K562 (cell line): ENCODE measurements at regions not wholly inside any gene's neighbourhood (a gene's known extent, or its start where the extent isn't known, plus 50 kb on each side); places are given as distances from the start of the nearest gene placed in this dataset.

Source experiments
- SP1 ChIP-seq: sonication (generic); formaldehyde crosslinking; IDR thresholded peaks from 2 replicates; pipeline ENCODE4 v1.8.1; 2022; ENCODE audit warnings: mild to moderate bottlenecking, missing genetic modification reagents
- TF ChIP-seq, protein P1 (sequence below), 2 experiments: fragments of 450-650 bp; formaldehyde crosslinking in 1 of 2; IDR thresholded peaks; 2 replicates each; pipeline versions ENCODE4 v1.4.0 to v1.6.1; 2014 to 2020; ENCODE audit warnings: mild to moderate bottlenecking in 2 of 2, borderline replicate concordance in 1 of 2, low read depth in 1 of 2

DNA sequence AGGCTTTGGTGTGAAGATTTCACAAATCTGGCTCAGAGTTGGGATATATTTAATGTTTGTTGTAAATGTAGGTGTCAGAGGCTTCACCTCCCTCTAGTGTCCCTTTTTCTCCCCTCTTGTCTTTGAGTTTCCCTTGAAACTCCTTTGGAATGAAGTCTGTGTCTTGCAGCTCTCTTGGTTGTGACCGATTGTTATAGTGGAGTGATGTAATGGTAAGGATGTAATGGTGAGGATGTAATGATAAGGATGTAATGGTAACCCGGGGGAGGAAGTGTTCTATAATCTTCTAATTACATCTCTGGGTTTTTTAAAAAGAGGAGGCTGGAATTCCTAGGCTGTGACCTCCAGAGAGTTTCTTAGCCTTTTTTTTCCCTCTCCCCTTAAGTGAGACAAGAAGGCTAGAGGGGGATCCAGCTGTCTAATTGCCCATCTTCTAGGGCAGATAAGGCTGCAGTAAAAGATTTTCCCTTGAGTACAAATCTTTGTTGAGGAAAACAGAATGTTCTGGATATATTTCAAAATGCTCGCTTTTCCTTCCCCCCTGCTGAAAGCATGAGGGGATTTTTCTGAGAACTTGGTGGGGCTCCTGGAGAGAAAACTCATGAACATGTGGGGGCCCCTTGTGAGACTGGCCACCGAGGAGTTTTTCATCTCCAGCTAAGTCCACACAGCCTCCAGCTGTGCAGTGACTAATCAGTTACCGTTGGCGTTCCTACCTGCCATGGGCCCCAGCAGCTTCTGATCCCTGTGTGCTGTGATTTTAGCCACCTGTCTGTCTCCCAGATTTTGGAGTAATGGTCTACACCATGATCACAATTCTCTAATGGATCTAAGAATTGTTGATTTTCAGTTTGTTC, 156.7 kb upstream of the PMEPA1 start:
- TF ChIP-seq, protein P1, sequence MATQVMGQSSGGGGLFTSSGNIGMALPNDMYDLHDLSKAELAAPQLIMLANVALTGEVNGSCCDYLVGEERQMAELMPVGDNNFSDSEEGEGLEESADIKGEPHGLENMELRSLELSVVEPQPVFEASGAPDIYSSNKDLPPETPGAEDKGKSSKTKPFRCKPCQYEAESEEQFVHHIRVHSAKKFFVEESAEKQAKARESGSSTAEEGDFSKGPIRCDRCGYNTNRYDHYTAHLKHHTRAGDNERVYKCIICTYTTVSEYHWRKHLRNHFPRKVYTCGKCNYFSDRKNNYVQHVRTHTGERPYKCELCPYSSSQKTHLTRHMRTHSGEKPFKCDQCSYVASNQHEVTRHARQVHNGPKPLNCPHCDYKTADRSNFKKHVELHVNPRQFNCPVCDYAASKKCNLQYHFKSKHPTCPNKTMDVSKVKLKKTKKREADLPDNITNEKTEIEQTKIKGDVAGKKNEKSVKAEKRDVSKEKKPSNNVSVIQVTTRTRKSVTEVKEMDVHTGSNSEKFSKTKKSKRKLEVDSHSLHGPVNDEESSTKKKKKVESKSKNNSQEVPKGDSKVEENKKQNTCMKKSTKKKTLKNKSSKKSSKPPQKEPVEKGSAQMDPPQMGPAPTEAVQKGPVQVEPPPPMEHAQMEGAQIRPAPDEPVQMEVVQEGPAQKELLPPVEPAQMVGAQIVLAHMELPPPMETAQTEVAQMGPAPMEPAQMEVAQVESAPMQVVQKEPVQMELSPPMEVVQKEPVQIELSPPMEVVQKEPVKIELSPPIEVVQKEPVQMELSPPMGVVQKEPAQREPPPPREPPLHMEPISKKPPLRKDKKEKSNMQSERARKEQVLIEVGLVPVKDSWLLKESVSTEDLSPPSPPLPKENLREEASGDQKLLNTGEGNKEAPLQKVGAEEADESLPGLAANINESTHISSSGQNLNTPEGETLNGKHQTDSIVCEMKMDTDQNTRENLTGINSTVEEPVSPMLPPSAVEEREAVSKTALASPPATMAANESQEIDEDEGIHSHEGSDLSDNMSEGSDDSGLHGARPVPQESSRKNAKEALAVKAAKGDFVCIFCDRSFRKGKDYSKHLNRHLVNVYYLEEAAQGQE (IDR thresholded peaks at IDR 0.05; ENCODE audit: borderline replicate concordance): no peak
- TF ChIP-seq, protein P1 (CRISPR knock-in tag; IDR thresholded peaks at IDR 0.05; ENCODE audit: low read depth): no peak
- TF ChIP-seq SP1 (CRISPR knock-in tag): no peak
